ENCODE measurements at regions not wholly inside any gene's neighbourhood (a gene's known extent, or its start where the extent isn't known, plus 50 kb on each side); places are given as distances from the start of the nearest gene placed in this dataset.

GRCh38 chr2:106041150-106041549, 153.0 kb downstream of the UXS1 start:
- no peak for DNase-seq (ENCODE audit: low read depth, low spot score)

- no peak for DNase-seq (ENCODE audit: low read depth, low spot score)
Measured at GRCh38 chr2:106039634-106040315, 154.3 kb downstream of the UXS1 start.

- DNase-seq (ENCODE audit: low read depth, low spot score), result no peak
Measured at GRCh38 chr2:106038601-106039375, 155.3 kb downstream of the UXS1 start.

GRCh38 chr2:106037932-106038331, 156.2 kb downstream of the UXS1 start:
- DNase-seq (ENCODE audit: low read depth, low spot score), result no peak

- no peak for DNase-seq (ENCODE audit: low read depth, low spot score)
Measured at GRCh38 chr2:106037262-106037661, 156.8 kb downstream of the UXS1 start.

GRCh38 chr2:106034325-106034724, 159.8 kb downstream of the UXS1 start:
- no peak for DNase-seq (ENCODE audit: low read depth, low spot score)

GRCh38 chr2:106032676-106033075, 161.4 kb downstream of the UXS1 start:
- DNase-seq (ENCODE audit: low read depth, low spot score), result no peak

GRCh38 chr2:106030287-106031268, 163.5 kb downstream of the UXS1 start:
- DNase-seq (ENCODE audit: low read depth, low spot score), result peak; percentile 55

GRCh38 chr2:106028192-106028591, 165.9 kb downstream of the UXS1 start:
- no peak for DNase-seq (ENCODE audit: low read depth, low spot score)

GRCh38 chr2:106026271-106027190, 167.6 kb downstream of the UXS1 start:
- DNase-seq (ENCODE audit: low read depth, low spot score), result no peak

GRCh38 chr2:106025796-106026195, 168.3 kb downstream of the UXS1 start:
- no peak for DNase-seq (ENCODE audit: low read depth, low spot score)

- no peak for DNase-seq (ENCODE audit: low read depth, low spot score)
Measured at GRCh38 chr2:106021662-106022028, 172.5 kb downstream of the UXS1 start.

- no peak for DNase-seq (ENCODE audit: low read depth, low spot score)
Measured at GRCh38 chr2:106020821-106021661, 173.1 kb downstream of the UXS1 start.

GRCh38 chr2:106020032-106020431, 174.1 kb downstream of the UXS1 start:
- DNase-seq (ENCODE audit: low read depth, low spot score), result no peak

- no peak for DNase-seq (ENCODE audit: low read depth, low spot score)
Measured at GRCh38 chr2:106018141-106018540, 176.0 kb downstream of the UXS1 start.

GRCh38 chr2:106012591-106013347, 181.3 kb downstream of the UXS1 start:
- no peak for DNase-seq (ENCODE audit: low read depth, low spot score)

- DNase-seq (ENCODE audit: low read depth, low spot score), result no peak
Measured at GRCh38 chr2:106012001-106012590, 182.0 kb downstream of the UXS1 start.

GRCh38 chr2:106011380-106011779, 182.7 kb downstream of the UXS1 start:
- DNase-seq (ENCODE audit: low read depth, low spot score), result peak; percentile 41

All from pulmonary artery endothelial cell (primary cell).